HG02678 (cell line): ENCODE measurements at regions not wholly inside any gene's neighbourhood (a gene's known extent, or its start where the extent isn't known, plus 50 kb on each side); places are given as distances from the start of the nearest gene placed in this dataset.

Experiments
- ATAC-seq: cut with Tn5 transposase; IDR thresholded peaks from one replicate; pipeline ENCODE4 v1.9.1; 2021; ENCODE audit warnings: mild to moderate bottlenecking, moderate library complexity; ENCODE audit not compliant: unreplicated experiment

DNA sequence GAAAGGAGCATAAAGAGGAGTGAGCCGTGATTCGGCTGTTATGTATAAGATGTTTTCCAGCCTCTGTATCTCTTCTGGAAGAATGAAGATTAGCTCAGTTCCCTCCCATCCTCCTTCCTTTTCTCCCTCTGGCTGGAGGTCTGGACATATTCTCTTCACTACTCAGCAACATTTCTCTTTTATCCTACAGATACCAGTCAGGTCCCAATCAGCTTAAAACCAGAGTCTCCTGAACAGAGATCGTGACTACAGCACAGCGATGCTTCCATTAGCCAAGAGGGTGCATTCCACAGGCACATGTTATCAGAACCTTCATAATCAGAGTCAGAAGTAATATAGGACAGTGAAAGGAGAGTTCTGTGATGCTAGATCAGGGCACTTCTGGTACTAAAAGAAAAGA is 133.9 kb upstream of the SOX4 start:
- ATAC-seq = no peak

DNA sequence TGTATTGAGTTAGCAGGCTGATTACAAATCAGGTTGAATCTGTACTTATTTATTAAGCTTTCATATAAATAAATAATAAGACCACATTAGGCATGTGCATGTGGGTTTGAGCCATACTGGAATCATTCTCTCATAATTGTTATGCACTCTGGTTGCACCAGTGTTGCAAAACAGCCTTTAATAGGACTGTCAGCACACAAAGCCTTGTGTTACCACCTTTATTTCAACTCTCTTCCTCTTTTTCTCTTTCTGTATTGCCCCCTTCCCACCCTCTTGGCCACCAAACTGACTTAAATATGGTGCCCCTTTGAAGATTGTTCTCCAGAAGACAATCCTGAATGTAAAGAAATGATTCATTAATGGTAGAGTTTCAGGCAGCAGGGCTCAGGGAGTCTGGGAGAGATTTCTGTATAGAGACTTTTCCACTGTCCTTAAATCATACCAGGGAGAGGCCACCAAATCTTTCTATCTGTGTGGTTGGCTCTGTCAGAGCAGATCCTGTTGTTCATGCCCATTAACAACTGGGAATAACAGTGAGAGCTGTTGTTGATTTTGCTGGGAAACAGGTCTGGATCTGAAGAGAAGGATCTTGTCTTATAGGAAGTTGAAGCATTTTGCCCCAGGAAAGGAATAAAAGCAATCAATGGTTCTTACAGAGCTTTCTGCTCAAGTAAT is 131.6 kb upstream of the SOX4 start:
- ATAC-seq = no peak

DNA sequence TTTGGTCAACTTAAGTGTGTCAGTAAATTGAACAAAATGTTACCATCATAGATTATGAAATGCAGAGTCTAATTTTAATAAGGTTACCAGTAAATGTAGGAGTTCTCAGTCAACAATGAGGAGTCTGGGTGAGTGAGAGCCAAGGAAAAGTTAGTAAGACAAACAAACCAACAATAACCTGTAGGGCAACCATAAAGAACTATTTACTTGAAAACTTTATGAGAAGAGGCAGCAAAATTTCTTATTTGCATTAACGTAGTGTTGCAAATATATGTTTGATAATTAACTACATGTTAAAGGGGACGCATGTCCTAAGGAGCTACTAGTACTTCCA is 131.1 kb upstream of the SOX4 start:
- no peak for ATAC-seq

DNA sequence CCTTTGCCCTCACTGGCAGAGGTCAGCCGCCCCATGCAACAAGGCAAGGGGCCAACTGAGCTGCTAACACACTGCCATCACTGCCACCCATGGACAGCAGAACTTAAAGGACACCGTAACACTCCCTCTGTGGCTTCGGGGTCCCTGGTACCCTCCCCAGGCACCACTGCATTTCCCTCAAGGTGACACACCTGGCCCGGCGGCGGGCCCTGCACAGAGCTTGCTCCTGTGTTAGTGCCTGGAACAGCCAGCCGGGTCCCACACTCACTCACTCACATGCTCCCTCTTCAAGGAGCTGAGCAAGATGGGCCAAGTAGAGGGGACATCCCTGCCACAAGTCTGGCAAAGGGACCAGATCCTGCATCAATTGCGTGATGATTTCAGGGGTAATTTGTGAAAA is 126.5 kb upstream of the SOX4 start:
- ATAC-seq = no peak

DNA sequence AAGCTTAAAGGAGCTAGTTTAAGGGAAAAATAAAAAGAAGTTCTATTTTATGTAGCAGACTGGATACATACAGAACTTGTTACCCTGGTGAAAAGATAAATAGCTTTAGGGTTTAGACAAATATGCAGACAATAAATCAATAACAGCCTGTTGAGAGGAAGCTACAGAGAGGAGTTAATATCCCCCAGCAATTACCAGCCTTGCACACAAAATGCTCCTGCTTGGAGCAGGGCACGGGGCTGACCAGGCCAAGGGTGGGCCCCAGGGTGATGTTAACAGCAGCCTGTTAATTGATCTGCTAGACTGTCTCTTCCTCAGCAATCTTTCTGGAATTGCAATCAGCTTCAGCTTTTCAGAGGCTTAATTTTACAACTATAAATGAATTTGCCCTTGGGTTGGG is 125.1 kb upstream of the SOX4 start:
- ATAC-seq = no peak

- ATAC-seq = no peak
Observed at GRCh38 chr6:21469213-21469612, 124.3 kb upstream of the SOX4 start.

DNA sequence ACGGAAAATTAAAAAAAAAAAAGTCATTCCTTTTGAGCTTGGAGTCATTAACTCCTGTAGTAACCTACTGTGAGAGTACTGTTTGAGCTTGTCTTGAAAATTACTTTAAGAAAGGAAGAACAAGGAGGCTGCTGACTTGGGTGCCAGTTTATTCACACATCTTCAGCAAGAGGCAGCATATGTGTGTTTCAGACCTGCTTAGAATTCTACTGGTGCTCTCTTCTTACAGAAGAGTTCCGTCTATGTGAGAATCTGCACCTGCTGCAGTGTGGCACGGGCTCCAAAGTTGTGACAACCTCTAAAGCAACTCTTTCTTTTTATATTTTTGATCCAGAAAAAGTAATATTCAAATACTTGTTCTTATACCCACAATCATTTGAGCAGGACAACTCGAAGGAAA is 117.4 kb upstream of the SOX4 start:
- no peak for ATAC-seq

DNA sequence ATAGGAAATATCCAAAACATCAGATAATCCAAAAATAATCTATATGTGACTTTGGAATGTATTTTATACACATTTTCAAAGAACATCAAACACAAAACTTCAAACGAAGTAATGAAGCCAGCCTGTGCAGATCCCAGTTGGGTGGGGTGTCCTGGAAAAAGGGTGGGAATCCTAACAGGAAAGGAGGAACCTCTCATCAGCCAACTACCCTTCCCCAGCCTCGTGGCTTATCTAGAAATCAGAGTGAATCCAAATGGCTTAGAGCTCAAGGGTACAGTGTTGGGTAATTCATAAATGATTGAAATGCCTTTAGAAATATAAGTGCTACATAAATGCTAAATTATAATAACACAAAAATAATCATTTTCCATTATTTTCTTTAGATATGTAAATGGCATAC is 115.1 kb upstream of the SOX4 start:
- ATAC-seq = no peak

DNA sequence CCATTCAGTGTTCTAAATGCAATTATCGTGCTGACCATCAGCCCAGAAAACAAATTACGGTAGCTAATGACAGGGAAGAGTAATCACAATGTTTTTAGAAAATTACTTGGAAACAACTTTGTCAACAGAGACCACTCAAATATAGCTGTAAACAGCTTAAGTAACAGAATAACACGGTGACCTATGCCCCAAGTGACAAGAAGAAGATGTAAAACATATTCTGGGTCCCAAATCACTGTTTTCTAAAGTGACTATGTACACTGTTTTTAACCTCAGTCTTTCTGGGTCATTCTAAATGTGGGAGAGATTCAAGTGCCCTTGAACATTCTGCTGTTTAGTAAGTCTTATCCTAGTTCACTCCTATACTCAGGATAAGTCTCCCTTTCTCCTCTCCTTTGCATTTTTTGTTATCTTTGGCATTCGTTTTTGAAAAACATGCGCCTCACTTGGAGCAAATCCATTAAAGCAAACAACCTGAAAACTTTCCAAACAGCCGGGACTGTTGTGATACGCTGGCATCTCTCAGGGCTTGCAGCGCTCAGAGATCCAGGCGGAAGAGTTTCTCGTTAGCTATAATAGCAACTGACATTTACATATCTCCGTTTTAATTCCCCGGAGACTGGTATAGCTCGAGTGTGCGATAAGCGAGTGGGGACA is 114.5 kb upstream of the SOX4 start:
- ATAC-seq = no peak

DNA sequence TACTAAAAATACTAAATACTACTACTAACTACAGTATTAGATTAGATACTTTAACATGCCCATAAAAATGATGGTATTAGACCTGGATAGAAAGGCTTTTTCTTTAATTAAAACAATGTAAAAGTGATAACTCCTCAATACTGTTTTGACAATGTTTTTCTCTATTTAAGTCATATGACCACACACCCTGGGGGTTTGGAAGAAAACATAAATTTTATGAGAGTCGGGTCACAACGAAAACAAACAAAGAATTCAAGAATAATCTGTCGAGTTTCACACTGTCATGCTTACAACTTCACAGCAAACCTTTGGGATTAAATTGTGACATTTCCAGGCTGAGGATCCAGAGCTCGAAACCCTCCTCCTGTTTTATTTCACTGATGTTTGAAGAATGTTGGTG is 107.4 kb upstream of the SOX4 start:
- ATAC-seq = no peak

DNA sequence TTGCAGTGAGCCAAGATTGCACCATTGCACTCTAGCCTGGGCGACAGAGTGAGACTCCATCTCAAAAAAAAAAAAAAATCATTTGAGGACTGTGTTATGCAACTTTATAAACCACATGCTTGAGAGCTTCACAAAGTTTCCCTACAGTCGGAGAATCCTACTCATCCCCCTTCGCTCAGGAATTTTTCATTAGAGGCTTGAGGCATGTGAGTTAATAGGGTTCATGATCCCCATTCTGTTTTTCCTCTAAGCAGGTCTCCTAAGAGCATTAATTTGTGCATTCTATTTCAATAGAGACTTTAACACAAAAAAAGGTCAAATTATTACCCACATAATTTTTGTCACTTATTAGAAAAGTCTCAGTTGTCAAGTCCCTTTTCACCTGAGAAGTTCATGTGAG is 103.7 kb upstream of the SOX4 start:
- ATAC-seq = no peak

DNA sequence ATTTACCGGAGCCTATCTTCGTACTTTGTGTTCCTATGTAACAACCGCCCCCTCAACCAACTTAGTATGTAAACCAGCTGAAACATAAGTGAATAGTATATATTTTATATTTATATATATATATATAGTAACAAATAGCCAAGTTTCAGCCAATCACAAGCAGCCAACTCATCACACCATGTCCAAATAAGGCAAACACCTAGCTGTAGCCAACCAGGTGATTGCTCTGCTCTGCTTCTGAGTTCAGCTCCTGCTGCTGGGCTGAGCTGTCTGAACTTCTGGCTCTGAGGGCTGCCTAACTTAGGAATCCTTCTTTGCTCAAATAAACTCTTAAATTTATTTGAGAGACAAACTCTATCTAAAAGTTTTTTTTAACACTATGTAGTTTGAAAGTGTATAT is 101.6 kb upstream of the SOX4 start:
- no peak for ATAC-seq

DNA sequence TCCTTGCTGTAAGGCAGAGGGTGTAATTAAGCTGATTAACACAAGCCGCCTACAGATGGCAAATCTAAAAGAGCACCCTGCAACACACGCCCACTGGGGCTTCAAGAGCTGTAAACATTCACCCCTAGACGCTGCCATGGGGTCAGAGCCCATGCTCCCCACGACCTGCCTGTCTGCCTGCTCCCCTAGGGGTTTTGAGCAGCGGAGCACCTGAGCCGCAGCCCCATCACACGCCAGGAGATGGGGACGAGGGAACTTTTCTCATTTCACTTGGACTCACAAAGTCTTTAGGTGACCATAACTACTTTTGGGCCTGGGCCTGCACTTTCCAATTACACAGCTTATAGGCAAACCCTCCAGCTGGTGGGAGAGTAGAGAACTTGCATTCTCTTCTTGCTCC is 99.0 kb upstream of the SOX4 start:
- no peak for ATAC-seq

GRCh38 chr6:21496196-21496595 is 97.4 kb upstream of the SOX4 start:
- no peak for ATAC-seq

DNA sequence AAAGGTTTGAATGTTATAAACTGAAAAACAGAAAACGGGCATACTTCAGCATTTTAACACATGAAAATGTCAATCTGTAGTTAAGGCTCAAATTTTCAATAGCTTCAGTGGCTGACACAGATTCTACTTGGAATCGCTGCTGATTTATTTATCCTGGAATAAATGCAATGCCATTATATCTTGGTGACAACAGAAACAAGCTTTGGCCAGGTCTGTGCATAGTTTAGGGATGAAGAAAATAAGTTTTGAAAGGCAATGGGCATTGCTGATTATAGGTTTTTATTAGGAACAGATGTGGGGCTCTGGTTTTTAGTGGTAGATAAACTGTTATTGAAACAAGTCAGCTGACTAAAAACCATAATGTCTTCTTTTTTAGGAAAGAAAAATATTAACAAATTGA is 96.8 kb upstream of the SOX4 start:
- ATAC-seq = no peak

DNA sequence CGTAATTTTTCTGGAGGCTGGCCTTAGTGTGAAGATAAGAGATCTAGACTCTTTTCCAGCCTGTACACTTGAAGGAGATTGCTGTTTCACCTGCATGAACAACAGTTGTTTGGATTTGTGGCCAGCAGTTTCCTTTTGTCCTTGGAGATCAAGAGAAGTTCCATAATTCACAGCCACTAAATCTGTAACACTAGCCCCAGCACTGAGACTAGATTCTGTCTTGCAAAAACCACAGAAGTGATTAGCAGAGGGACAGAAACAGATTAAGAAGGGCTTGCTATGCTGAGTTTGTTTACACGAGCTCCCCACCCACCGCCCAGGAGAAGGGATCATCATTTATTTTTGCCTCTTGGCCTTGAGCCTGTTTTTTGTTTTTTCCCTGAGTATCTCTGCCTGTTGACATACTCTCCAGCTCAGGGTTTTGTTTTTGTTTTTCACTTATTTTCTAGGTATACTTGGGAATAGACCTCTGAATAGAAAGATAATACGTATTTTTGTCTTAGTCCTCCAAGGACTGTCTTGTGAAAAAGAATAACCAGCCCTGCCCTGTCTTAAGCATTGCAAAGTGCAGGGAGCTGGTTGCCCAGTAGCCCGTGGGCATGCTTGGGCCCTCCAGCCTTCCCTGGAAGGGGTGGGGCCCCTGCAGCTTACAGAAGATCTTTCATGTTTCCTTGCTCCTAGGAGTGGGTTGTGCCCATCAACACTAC is 93.1 kb upstream of the SOX4 start:
- no peak for ATAC-seq

DNA sequence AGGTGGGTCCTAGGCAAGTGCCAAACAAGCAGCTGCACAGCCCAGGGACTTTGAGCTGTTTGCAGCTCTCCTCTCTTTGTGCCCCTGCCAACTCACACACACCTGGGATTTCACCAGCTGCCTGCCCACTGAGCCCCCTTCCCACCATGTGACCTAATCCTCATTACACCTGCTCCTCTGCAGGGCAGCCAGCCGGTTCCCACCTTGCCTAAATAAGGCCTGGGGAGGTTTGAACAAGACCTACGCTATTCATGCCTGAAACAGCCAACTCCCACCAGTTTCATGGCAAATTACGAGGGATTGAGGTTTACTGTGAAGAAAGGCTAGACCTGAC is 92.6 kb upstream of the SOX4 start:
- ATAC-seq = no peak

GRCh38 chr6:21501815-21502214 is 91.7 kb upstream of the SOX4 start:
- ATAC-seq = no peak

- no peak for ATAC-seq
Observed at GRCh38 chr6:21502682-21503081, 90.9 kb upstream of the SOX4 start.

DNA sequence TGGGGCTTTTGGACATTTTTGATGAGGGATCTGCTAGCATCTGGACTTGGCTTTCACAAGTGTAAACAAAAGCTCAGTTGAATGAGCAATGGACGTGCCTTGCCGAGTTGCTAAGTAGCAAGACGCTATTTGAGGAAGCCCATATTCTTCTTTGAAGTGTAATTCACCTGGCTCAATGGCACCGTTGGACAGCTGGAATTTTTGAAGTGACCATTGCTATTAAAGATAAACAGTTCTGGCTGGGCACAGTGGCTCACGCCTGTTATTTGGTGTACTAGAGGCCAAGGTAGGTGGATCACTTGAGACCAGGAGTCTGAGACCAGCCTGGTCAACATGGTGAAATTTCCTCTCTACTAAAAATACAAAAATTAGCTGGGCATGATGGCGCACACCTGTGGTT is 88.8 kb upstream of the SOX4 start:
- no peak for ATAC-seq

- ATAC-seq = no peak
Observed at GRCh38 chr6:21505574-21505990, 88.0 kb upstream of the SOX4 start.

- no peak for ATAC-seq
Observed at GRCh38 chr6:21506126-21506525, 87.4 kb upstream of the SOX4 start.

DNA sequence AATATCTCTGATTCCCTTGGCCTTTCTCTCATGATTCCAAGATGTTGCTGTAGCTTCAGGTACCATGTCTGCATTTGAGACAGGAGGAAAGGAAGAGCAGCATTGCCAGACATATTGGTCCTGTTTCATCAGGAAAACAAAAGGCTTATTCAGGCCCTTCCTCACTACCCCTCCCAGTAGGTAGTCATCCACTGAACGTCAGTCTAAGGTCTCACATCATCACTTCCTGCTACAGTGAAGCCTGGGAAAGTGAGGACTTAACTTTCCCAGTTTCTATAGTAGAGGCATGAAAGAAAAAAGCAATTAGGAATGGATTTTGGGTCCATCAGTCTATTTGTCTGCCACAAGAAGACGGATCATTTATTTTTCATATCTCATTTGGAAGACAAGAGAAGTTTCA is 85.7 kb upstream of the SOX4 start:
- no peak for ATAC-seq
